ENCODE measurements at regions not wholly inside any gene's neighbourhood (a gene's known extent, or its start where the extent isn't known, plus 50 kb on each side); places are given as distances from the start of the nearest gene placed in this dataset.

- no peak for TF ChIP-seq FOXP2 (optimal IDR thresholded peaks at IDR 0.05; ENCODE audit: borderline replicate concordance, extremely low read depth, extremely low read length, insufficient read depth)
- no peak for TF ChIP-seq SIN3A (IDR thresholded peaks at IDR 0.05; ENCODE audit: borderline replicate concordance, insufficient read depth, low read length)
- TF ChIP-seq TAF1 (IDR thresholded peaks at IDR 0.05; ENCODE audit: borderline replicate concordance, insufficient read depth, low read length): no peak
- TF ChIP-seq REST (IDR thresholded peaks at IDR 0.05; ENCODE audit: insufficient read depth in 1 of 2, low read depth in 2 of 2, low read length in 2 of 2): no peak
- no peak for TF ChIP-seq POLR2AphosphoS5 (IDR thresholded peaks at IDR 0.05; ENCODE audit: low read depth, low read length)
Observed at GRCh38 chr4:176902710-176903323, 110.1 kb upstream of the VEGFC start.

GRCh38 chr4:176906709-176907108 lies 114.0 kb upstream of the VEGFC start:
- no peak for TF ChIP-seq SIN3A (IDR thresholded peaks at IDR 0.05; ENCODE audit: borderline replicate concordance, insufficient read depth, low read length)
- no peak for TF ChIP-seq POLR2AphosphoS5 (IDR thresholded peaks at IDR 0.05; ENCODE audit: low read depth, low read length)

DNA sequence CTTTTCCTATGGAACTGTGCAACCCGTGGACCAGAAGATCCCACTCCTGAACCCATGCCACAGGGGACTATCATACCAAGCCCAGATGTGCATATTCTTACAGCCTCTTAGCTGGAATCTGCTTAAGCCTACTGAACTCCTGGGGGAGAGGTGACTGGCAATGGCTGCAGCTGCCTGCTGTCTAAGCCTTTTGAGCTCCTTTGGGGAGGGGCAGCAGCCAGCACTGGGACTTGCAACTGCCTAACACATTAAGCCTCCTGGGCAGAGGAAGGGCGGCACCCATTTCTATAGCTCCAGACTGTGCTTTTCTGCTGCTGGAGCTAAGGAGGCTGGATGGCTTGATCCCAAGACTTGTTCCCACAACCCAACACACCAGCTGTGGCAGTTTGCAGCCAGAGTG lies 117.9 kb upstream of the VEGFC start:
- TF ChIP-seq TAF1 (IDR thresholded peaks at IDR 0.05; ENCODE audit: borderline replicate concordance, insufficient read depth, low read length) (no peak), REST (IDR thresholded peaks at IDR 0.05; ENCODE audit: insufficient read depth in 1 of 2, low read depth in 2 of 2, low read length in 2 of 2) (no peak), SIN3A (IDR thresholded peaks at IDR 0.05; ENCODE audit: borderline replicate concordance, insufficient read depth, low read length) (no peak), FOXP2 (optimal IDR thresholded peaks at IDR 0.05; ENCODE audit: borderline replicate concordance, extremely low read depth, extremely low read length, insufficient read depth) (no peak), POLR2AphosphoS5 (IDR thresholded peaks at IDR 0.05; ENCODE audit: low read depth, low read length) (no peak)

- TF ChIP-seq FOXP2 (optimal IDR thresholded peaks at IDR 0.05; ENCODE audit: borderline replicate concordance, extremely low read depth, extremely low read length, insufficient read depth) (no peak), SIN3A (IDR thresholded peaks at IDR 0.05; ENCODE audit: borderline replicate concordance, insufficient read depth, low read length) (no peak), REST (IDR thresholded peaks at IDR 0.05; ENCODE audit: insufficient read depth in 1 of 2, low read depth in 2 of 2, low read length in 2 of 2) (no peak), TAF1 (IDR thresholded peaks at IDR 0.05; ENCODE audit: borderline replicate concordance, insufficient read depth, low read length) (no peak), POLR2AphosphoS5 (IDR thresholded peaks at IDR 0.05; ENCODE audit: low read depth, low read length) (no peak)
Observed at GRCh38 chr4:176919631-176920030, 126.9 kb upstream of the VEGFC start.

DNA sequence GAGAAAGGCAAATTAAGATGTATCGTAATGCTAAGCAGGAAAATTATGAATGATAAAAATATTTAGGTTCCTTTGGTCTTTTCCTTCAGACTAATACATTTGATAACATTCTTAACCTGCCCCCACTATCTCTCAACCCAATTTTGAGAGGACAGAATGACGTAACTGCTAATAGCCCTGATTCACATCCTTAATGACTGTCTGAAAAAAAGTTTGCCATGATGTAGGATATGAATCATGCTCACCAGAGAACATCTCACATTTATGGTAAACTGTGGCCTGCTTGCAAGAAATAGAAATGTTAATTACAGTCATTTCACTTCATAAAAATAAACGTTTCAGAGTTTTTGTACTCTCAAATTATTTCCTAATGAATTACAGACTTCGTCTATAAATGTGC lies 128.0 kb upstream of the VEGFC start:
- TF ChIP-seq TAF1 (IDR thresholded peaks at IDR 0.05; ENCODE audit: borderline replicate concordance, insufficient read depth, low read length) (no peak), REST (IDR thresholded peaks at IDR 0.05; ENCODE audit: insufficient read depth in 1 of 2, low read depth in 2 of 2, low read length in 2 of 2) (no peak), POLR2AphosphoS5 (IDR thresholded peaks at IDR 0.05; ENCODE audit: low read depth, low read length) (no peak), SIN3A (IDR thresholded peaks at IDR 0.05; ENCODE audit: borderline replicate concordance, insufficient read depth, low read length) (no peak), FOXP2 (optimal IDR thresholded peaks at IDR 0.05; ENCODE audit: borderline replicate concordance, extremely low read depth, extremely low read length, insufficient read depth) (no peak)

All from PFSK-1 (cell line).